Upper lobe of right lung (tissue), 1 donor: ENCODE measurements at regions not wholly inside any gene's neighbourhood (a gene's known extent, or its start where the extent isn't known, plus 50 kb on each side); places are given as distances from the start of the nearest gene placed in this dataset.

ENCODE experiments used
- ATAC-seq: fragments of 200-7000 bp; cut with Tn5 transposase; one replicate; pipeline ENCODE4 v1.9.1; 2020; ENCODE audit warnings: mild to moderate bottlenecking, moderate library complexity
- DNase-seq: peaks from one replicate; pipeline ENCODE4 v3.0.0-alpha.2; 2020
- H3K27ac ChIP-seq: fragments of 200-600 bp; one replicate; pipeline ENCODE4 v1.8.0; 2022
- H3K27me3 ChIP-seq: fragments of 200-600 bp; one replicate; pipeline ENCODE4 v1.8.0; 2022; ENCODE audit warnings: mild to moderate bottlenecking
- H3K36me3 ChIP-seq: fragments of 200-600 bp; one replicate; pipeline ENCODE4 v1.8.0; 2022
- H3K4me1 ChIP-seq: fragments of 200-600 bp; one replicate; pipeline ENCODE4 v1.8.0; 2022
- H3K4me3 ChIP-seq: fragments of 200-600 bp; one replicate; pipeline ENCODE4 v1.8.0; 2022; ENCODE audit warnings: mild to moderate bottlenecking
- H3K9me3 ChIP-seq: fragments of 200-600 bp; one replicate; pipeline ENCODE4 v1.8.0; 2022
- CTCF ChIP-seq: fragments of 200-600 bp; IDR thresholded peaks from one replicate; pipeline ENCODE4 v1.8.0; 2022; ENCODE audit warnings: antibody characterized with exemption
- intact Hi-C: fragments of 100-400 bp; cut with DNase I; formaldehyde crosslinking; loops from one replicate; pipeline ENCODE4 v1.11.0; 2022
- donor health status: DM: no; HTN: yes; CAD: no; lungs with severe emphysema.

- H3K9me3 ChIP-seq, result no peaks in the 10 kb centered on the region
- no peak for TF ChIP-seq CTCF
- no peaks in the 10 kb centered on the region for H3K36me3 ChIP-seq
- ATAC-seq (no peak), DNase-seq (no peak)
- H3K4me1 ChIP-seq, result no peaks in the 10 kb centered on the region
- intact Hi-C loops, result no loop called here
- H3K27ac ChIP-seq, result no peak overlapping the region
- H3K27me3 ChIP-seq, result no peaks in the 10 kb centered on the region
- no peak overlapping the region for H3K4me3 ChIP-seq
Observed at GRCh38 chr18:46397174-46397573, 259.8 kb downstream of the LOXHD1 start.

GRCh38 chr18:46398005-46398404 lies 259.0 kb downstream of the LOXHD1 start:
- H3K36me3 ChIP-seq, result no peaks in the 10 kb centered on the region
- no peaks in the 10 kb centered on the region for H3K4me1 ChIP-seq
- ATAC-seq (no peak), DNase-seq (no peak)
- no peak for TF ChIP-seq CTCF
- intact Hi-C loops, result no loop called here
- H3K4me3 ChIP-seq, result no peak overlapping the region
- no peaks in the 10 kb centered on the region for H3K27me3 ChIP-seq
- H3K27ac ChIP-seq, result no peak overlapping the region
- no peaks in the 10 kb centered on the region for H3K9me3 ChIP-seq

GRCh38 chr18:46398625-46399024 lies 258.4 kb downstream of the LOXHD1 start:
- no peak for ATAC-seq
- intact Hi-C loops, result no loop called here

GRCh38 chr18:46399303-46399702 lies 257.7 kb downstream of the LOXHD1 start:
- Histone ChIP-seq H3K36me3 (no peaks in the 10 kb centered on the region), H3K4me3 (no peak overlapping the region), H3K27ac (no peak overlapping the region), H3K4me1 (no peaks in the 10 kb centered on the region), H3K9me3 (no peaks in the 10 kb centered on the region), H3K27me3 (no peaks in the 10 kb centered on the region)
- DNase-seq (no peak), ATAC-seq (no peak)
- intact Hi-C loops, result no loop called here
- no peak for TF ChIP-seq CTCF

More at GRCh38 chr18:46398625-46399024, 258.4 kb downstream of the LOXHD1 start:
- H3K27me3 ChIP-seq, result no peaks in the 10 kb centered on the region
- no peaks in the 10 kb centered on the region for H3K36me3 ChIP-seq
- TF ChIP-seq CTCF, result no peak
- H3K4me3 ChIP-seq, result no peak overlapping the region
- H3K9me3 ChIP-seq, result no peaks in the 10 kb centered on the region
- H3K27ac ChIP-seq, result no peak overlapping the region
- no peaks in the 10 kb centered on the region for H3K4me1 ChIP-seq
- DNase-seq, result no peak

GRCh38 chr18:46400449-46400848 lies 256.6 kb downstream of the LOXHD1 start:
- Histone ChIP-seq H3K27me3 (no peaks in the 10 kb centered on the region), H3K4me3 (no peak overlapping the region), H3K36me3 (no peaks in the 10 kb centered on the region), H3K4me1 (no peaks in the 10 kb centered on the region), H3K27ac (no peak overlapping the region), H3K9me3 (no peaks in the 10 kb centered on the region)
- no peak for DNase-seq
- no peak for ATAC-seq
- intact Hi-C loops, result no loop called here
- TF ChIP-seq CTCF, result no peak

GRCh38 chr18:46401486-46402070 lies 255.4 kb downstream of the LOXHD1 start:
- no peak overlapping the region for H3K4me3 ChIP-seq
- H3K36me3 ChIP-seq, result no peaks in the 10 kb centered on the region
- no peak for ATAC-seq
- H3K27ac ChIP-seq, result no peak overlapping the region
- no peak for DNase-seq
- intact Hi-C loops, result no loop called here
- no peaks in the 10 kb centered on the region for H3K4me1 ChIP-seq
- no peak for TF ChIP-seq CTCF
- no peaks in the 10 kb centered on the region for H3K9me3 ChIP-seq
- H3K27me3 ChIP-seq, result no peaks in the 10 kb centered on the region
